Retinal pigment epithelial cell (primary cell): ENCODE measurements at regions not wholly inside any gene's neighbourhood (a gene's known extent, or its start where the extent isn't known, plus 50 kb on each side); places are given as distances from the start of the nearest gene placed in this dataset.

Experiments
- DNase-seq: peaks from one replicate; pipeline ENCODE4 v3.0.0-alpha.2; 2010; ENCODE audit warnings: low read depth
- H3K4me3 ChIP-seq: 2 replicates; pipeline ENCODE4 v1.5.1; 2011; ENCODE audit warnings: mild to moderate bottlenecking, low read length, control low read depth, moderate library complexity
- CTCF ChIP-seq: conservative IDR thresholded peaks from 2 replicates; pipeline ENCODE4 v1.5.1; 2011; ENCODE audit warnings: low read depth, low read length, control low read depth, inconsistent platforms

DNA sequence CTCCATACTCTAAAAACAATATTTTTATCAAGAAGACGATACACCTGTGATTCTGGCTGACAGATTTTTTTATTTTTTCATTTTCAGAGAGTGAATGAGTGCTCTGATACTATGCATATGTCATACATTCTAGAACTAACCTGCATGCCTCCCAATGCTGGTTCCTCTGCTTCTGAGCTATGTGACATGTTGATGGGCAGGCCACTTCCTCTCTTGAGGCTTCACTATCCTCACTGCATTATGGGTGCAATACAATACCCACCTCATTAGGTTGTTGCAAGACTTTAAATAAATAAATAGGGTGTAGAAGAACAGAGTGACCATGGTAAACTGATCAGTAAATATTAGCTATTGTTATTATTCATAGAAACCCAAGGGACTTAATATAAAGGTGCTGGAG, 408.3 kb downstream of the HNRNPD start:
- no peak for DNase-seq
- TF ChIP-seq CTCF: no peak
- H3K4me3 ChIP-seq: no peak overlapping the region

- DNase-seq: no peak
- H3K4me3 ChIP-seq: no peak overlapping the region
- no peak for TF ChIP-seq CTCF
These were observed 410.1 kb downstream of the HNRNPD start for GRCh38 chr4:81963763-81964020.

DNA sequence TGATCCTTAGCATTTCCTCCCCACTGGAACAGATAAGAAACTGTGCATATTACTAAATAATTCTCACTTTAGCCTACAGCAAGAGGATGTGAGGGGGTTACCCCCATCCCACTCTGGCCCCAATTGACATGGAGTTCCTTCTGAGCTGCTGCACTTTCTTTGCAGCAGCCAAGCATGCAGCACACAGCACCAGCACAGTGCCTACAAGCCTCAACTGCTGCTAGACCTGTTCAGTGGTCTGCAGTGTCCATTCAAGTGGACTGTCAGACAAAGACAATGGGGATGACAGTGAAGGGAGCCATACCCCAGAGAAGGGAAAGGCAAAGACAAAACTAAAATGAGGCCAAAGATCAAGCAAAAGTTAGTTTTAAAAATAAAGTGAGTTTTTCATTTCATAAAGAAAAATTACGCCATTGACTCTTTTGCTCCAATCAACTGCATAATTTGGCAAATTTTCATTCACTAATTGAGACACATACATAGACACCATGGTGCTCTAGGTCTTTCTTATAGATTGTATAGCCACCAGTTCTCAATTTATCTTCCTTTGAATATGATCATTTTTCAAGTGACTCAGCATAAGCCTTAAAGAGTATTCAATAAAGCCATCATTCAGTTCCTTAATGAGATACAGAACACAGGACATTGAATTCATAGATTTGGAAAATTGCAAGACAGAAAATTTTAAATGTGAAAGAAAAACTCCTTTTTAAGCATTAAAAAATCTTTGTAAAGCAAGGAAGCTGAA, 410.6 kb downstream of the HNRNPD start:
- no peak for TF ChIP-seq CTCF
- DNase-seq: no peak
- H3K4me3 ChIP-seq: no peak overlapping the region

DNA sequence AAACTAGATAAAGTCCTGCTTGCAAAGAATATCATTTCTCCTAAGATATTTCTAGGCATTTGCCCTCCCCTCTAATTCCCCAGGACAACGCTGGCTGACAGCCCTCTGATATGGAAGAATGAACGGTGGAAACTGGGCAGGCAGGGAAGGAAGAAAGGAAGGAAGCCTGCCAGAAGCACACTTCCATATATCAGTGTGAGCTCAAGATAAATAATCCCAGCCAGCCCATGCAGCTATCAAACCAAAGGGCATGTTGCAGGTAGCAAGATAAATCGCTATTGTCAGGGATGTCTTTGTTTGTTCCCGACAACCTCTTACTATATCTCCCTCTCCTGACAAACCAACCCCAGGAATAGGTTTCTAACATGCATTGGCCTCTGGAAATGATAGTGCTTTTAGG, 412.8 kb downstream of the HNRNPD start:
- no peak for DNase-seq
- H3K4me3 ChIP-seq: no peak overlapping the region
- no peak for TF ChIP-seq CTCF

- TF ChIP-seq CTCF: no peak
- no peak for DNase-seq
- H3K4me3 ChIP-seq: no peak overlapping the region
These were observed 419.5 kb downstream of the HNRNPD start for GRCh38 chr4:81954271-81954670.

DNA sequence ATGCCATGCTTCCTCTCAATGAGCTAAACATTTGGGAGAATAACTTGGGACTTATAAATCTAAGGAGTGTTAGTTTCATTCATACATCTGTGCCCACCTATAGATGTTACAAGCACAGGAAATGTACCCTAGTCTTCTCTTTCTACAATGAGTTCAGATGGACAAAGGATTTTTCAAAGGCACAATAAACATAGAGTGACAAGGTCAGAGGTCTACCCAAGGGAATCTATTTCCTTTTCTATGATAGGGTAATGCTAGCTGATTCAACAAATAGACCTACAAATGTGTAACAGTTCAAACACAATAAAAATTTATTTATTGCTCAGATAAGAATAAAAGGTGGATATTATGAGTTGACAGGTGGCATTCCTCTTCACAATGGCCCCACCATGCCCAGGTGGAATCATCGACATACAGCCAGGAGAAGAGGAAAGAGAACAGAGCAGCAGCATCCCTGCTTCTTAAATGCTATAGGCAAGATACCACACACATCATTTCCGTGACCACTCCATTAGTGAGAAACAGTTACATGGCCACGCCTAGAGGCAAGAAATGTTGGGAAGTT, 421.8 kb downstream of the HNRNPD start:
- TF ChIP-seq CTCF: no peak
- no peak for DNase-seq
- H3K4me3 ChIP-seq: no peak overlapping the region

GRCh38 chr4:81946996-81947395, 426.8 kb downstream of the HNRNPD start:
- no peak overlapping the region for H3K4me3 ChIP-seq
- no peak for DNase-seq
- no peak for TF ChIP-seq CTCF
